ENCODE measurements at regions not wholly inside any gene's neighbourhood (a gene's known extent, or its start where the extent isn't known, plus 50 kb on each side); places are given as distances from the start of the nearest gene placed in this dataset.

DNA sequence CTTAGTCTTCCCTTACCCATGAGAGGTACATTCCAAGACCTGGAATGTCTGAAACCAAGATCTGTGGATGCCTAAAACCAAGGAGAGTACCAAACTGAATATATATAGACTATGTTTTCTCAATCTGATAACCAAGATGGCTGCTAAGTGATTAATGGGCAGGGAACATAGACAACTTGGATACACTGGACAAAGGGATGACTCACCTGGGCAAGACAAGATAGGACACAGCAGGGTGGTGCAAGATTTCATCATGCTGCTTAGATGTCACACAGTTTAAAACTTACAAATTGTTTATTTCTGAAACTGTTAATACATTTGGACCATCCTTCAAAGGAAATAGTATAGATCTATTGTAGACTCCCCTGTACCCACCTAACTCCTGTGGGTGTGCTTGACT is 130.9 kb downstream of the HTR1A start:
- in situ Hi-C loops (cut with MboI) (no loop called here), intact Hi-C loops (cut with micrococcal nuclease; ENCODE audit: unreplicated experiment) (no loop called here)
- CTCF ChIA-PET = no interaction called here
- RAD21 ChIA-PET (ENCODE audit: unreplicated experiment) = no interaction called here
- Histone ChIP-seq H3K4me2 (ENCODE audit: control insufficient read depth, insufficient read depth) (no peak overlapping the region), H3K4me3 (no peak overlapping the region), H4K20me1 (ENCODE audit: control insufficient read depth, insufficient read depth) (no peaks in the 10 kb centered on the region), H3K9ac (ENCODE audit: control insufficient read depth, insufficient read depth, low read length) (no peak overlapping the region), H3K9me3 (replicated peaks; ENCODE audit: control insufficient read depth, insufficient read depth, low read length) (no peaks in the 10 kb centered on the region), H3K27me3 (replicated peaks in 1 of 2; ENCODE audit: control insufficient read depth in 2 of 2, insufficient read depth in 2 of 2, low read length in 1 of 2) (no peaks in the 10 kb centered on the region), H3K79me2 (ENCODE audit: control insufficient read depth, insufficient read depth, low read length) (no peaks in the 10 kb centered on the region), H3K36me3 (ENCODE audit: control insufficient read depth in 2 of 2, insufficient read depth in 2 of 2, low read length in 1 of 2) (no peaks in the 10 kb centered on the region), H3K27ac (ENCODE audit: control insufficient read depth, insufficient read depth) (no peak overlapping the region), H2AFZ (ENCODE audit: control insufficient read depth, low read depth, low read length) (no peak overlapping the region), H3K4me1 (ENCODE audit: control insufficient read depth, insufficient read depth, low read length) (no peaks in the 10 kb centered on the region)
- TF ChIP-seq POLR2A (IDR thresholded peaks at IDR 0.05; ENCODE audit: low read depth, low read length) (no peak), POLR2AphosphoS2 (IDR thresholded peaks at IDR 0.05; ENCODE audit: low read depth, low read length) (no peak), TCF12 (IDR thresholded peaks at IDR 0.05; ENCODE audit: low read depth, low read length) (no peak), SIX5 (IDR thresholded peaks at IDR 0.05; ENCODE audit: low read depth, low read length, severe bottlenecking) (no peak), DPF2 (IDR thresholded peaks at IDR 0.05) (no peak), CBFB (IDR thresholded peaks at IDR 0.05; ENCODE audit: low read depth) (no peak), IRF4 (IDR thresholded peaks at IDR 0.05; ENCODE audit: low read depth, low read length) (no peak), ATF7 (IDR thresholded peaks at IDR 0.05; ENCODE audit: low read depth) (no peak)
- ATAC-seq = no peak
- POLR2A ChIA-PET = no interaction called here
- FAIRE-seq = no peak
- no peak for DNase-seq (ENCODE audit: low read depth, low spot score)
- SMC1A ChIA-PET (ENCODE audit: uncharacterized antibody, unreplicated experiment) = no interaction called here
- no TSS peak for BruUV-seq (replicated peaks)

DNA sequence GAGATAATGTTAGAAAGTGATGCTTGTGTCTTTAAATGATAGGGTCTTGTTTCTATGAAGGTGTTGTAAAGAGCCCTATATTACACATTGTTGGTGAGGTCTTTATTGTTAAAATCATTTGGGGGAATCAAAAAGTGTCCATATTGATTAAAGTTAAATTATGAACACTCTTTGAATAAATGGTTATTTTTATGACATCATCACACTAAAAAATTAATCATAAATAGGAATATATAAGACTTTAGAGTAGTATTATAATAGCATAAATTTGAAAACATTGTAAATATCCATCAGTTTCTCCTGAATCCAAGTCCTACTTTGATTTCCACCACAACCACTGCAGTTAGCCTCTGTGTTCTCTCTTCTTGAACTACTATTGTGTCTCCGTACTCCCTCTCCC is 136.3 kb downstream of the HTR1A start:
- Histone ChIP-seq H4K20me1 (ENCODE audit: control insufficient read depth, insufficient read depth) (no peaks in the 10 kb centered on the region), H3K36me3 (ENCODE audit: control insufficient read depth in 2 of 2, insufficient read depth in 2 of 2, low read length in 1 of 2) (no peaks in the 10 kb centered on the region), H3K4me2 (ENCODE audit: control insufficient read depth, insufficient read depth) (no peak overlapping the region), H3K27ac (ENCODE audit: control insufficient read depth, insufficient read depth) (no peak overlapping the region), H3K4me3 (no peak overlapping the region), H3K79me2 (ENCODE audit: control insufficient read depth, insufficient read depth, low read length) (no peaks in the 10 kb centered on the region), H2AFZ (ENCODE audit: control insufficient read depth, low read depth, low read length) (no peak overlapping the region), H3K27me3 (replicated peaks in 1 of 2; ENCODE audit: control insufficient read depth in 2 of 2, insufficient read depth in 2 of 2, low read length in 1 of 2) (no peaks in the 10 kb centered on the region), H3K9ac (ENCODE audit: control insufficient read depth, insufficient read depth, low read length) (no peak overlapping the region), H3K4me1 (ENCODE audit: control insufficient read depth, insufficient read depth, low read length) (no peaks in the 10 kb centered on the region), H3K9me3 (replicated peaks; ENCODE audit: control insufficient read depth, insufficient read depth, low read length) (no peaks in the 10 kb centered on the region)
- RAD21 ChIA-PET (ENCODE audit: unreplicated experiment) = no interaction called here
- DNase-seq (ENCODE audit: low read depth, low spot score) = no peak
- no peak for FAIRE-seq
- intact Hi-C loops (cut with micrococcal nuclease; ENCODE audit: unreplicated experiment) (loop anchor here (10.0 kb wide), 1 partner anchor 421 kb away; no protein-coding TSS in a partner anchor), in situ Hi-C loops (cut with MboI) (no loop called here)
- TF ChIP-seq MYB (IDR thresholded peaks at IDR 0.05; ENCODE audit: borderline replicate concordance, low read depth, low read length) (no peak), SP1 (IDR thresholded peaks at IDR 0.05; ENCODE audit: low read depth, low read length) (no peak), IKZF2 (IDR thresholded peaks at IDR 0.05) (no peak), ATF7 (IDR thresholded peaks at IDR 0.05; ENCODE audit: low read depth) (0 out of 2 replicates have a peak, but pooled peaks have one; percentile 10)
- WGBS (ENCODE audit: insufficient coverage, insufficient replicate concordance, low lambda C conversion rate, missing lambda C conversion rate) = 0% methylated on average over 1 of the region's 1 CpG
- ATAC-seq = no peak
- no TSS peak for BruUV-seq (replicated peaks)
- CTCF ChIA-PET = no interaction called here
- SMC1A ChIA-PET (ENCODE audit: uncharacterized antibody, unreplicated experiment) = no interaction called here
- POLR2A ChIA-PET = no interaction called here

Measured in GM12878 (cell line).